Lower lobe of right lung (tissue), 2 donors: ENCODE measurements at regions not wholly inside any gene's neighbourhood (a gene's known extent, or its start where the extent isn't known, plus 50 kb on each side); places are given as distances from the start of the nearest gene placed in this dataset.

Source experiments
- ATAC-seq, 2 donors: fragments of 200-7000 bp; cut with Tn5 transposase; one replicate each; pipeline ENCODE4 v1.9.1; 2020 to 2022; ENCODE audit warnings: mild to moderate bottlenecking in 2 of 2, moderate library complexity in 2 of 2
- DNase-seq: peaks from one replicate; pipeline ENCODE4 v3.0.0-alpha.2; 2020
- H3K27ac ChIP-seq: fragments of 200-600 bp; one replicate; pipeline ENCODE4 v1.8.0; 2022
- H3K27me3 ChIP-seq: fragments of 200-600 bp; one replicate; pipeline ENCODE4 v1.8.0; 2022; ENCODE audit warnings: low read depth
- H3K36me3 ChIP-seq: fragments of 200-600 bp; one replicate; pipeline ENCODE4 v1.8.0; 2022; ENCODE audit warnings: mild to moderate bottlenecking
- H3K4me1 ChIP-seq: fragments of 200-600 bp; one replicate; pipeline ENCODE4 v1.8.0; 2022
- H3K4me3 ChIP-seq: fragments of 200-600 bp; one replicate; pipeline ENCODE4 v1.8.0; 2022; ENCODE audit warnings: mild to moderate bottlenecking
- H3K9me3 ChIP-seq: fragments of 200-600 bp; one replicate; pipeline ENCODE4 v1.8.0; 2022
- intact Hi-C: fragments of 100-400 bp; cut with DNase I; formaldehyde crosslinking; loops from one replicate; pipeline ENCODE4 v1.11.0; 2022
- TF ChIP-seq, protein P1 (sequence below): fragments of 200-600 bp; IDR thresholded peaks from one replicate; pipeline ENCODE4 v1.8.0; 2022; ENCODE audit warnings: antibody characterized with exemption, mild to moderate bottlenecking
- donor health status: DM: no; HTN: yes; CAD: no; lungs with severe emphysema.

DNA sequence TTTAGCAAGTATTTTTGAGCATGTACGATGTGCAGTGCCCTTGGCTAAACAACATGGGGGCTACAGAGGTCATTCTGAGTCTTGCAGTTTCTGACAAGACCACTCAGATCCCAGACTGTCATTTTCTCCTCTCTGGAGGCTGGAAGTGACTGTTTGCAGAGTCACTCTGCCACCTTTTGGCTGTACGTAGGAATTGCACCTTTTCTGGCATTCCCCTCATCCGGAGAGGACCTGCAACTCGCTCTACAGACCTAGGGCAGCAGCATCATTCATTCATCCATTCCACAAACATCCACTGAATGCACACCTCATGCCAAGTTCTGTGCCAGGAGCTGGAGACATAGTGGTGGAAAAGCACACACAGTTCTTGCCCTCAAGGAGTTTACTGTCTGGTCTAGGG lies 160.4 kb upstream of the GPR101 start:
- peak in 1 of 2 donors; percentile 33 for ATAC-seq
- no peak overlapping the region for H3K27ac ChIP-seq
- TF ChIP-seq, protein P1, sequence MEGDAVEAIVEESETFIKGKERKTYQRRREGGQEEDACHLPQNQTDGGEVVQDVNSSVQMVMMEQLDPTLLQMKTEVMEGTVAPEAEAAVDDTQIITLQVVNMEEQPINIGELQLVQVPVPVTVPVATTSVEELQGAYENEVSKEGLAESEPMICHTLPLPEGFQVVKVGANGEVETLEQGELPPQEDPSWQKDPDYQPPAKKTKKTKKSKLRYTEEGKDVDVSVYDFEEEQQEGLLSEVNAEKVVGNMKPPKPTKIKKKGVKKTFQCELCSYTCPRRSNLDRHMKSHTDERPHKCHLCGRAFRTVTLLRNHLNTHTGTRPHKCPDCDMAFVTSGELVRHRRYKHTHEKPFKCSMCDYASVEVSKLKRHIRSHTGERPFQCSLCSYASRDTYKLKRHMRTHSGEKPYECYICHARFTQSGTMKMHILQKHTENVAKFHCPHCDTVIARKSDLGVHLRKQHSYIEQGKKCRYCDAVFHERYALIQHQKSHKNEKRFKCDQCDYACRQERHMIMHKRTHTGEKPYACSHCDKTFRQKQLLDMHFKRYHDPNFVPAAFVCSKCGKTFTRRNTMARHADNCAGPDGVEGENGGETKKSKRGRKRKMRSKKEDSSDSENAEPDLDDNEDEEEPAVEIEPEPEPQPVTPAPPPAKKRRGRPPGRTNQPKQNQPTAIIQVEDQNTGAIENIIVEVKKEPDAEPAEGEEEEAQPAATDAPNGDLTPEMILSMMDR, result peak; percentile 39
- H3K36me3 ChIP-seq, result no peaks in the 10 kb centered on the region
- H3K9me3 ChIP-seq, result no peaks in the 10 kb centered on the region
- H3K4me1 ChIP-seq, result no peaks in the 10 kb centered on the region
- no peaks in the 10 kb centered on the region for H3K27me3 ChIP-seq
- DNase-seq, result no peak
- no peak overlapping the region for H3K4me3 ChIP-seq
- intact Hi-C loops, result no loop called here

DNA sequence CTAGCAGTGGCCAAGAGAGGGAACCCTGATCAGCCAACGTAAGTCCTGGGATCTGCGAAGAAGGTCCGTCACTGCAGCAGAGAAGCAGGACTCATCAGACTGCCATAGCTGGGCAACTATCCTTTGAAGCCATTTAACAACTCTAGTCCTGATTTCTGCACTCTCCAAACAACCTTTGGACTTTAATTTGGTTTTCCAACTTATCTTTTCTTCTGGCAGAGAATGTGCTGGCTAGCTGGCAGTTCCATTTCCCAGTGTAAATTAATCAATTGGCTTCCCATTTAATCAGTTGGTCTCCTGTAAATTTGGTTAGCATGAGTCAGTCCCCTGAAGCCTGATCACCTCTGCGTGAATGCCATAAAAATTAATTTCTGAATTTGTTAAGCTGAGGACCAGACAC lies 153.7 kb upstream of the GPR101 start:
- DNase-seq, result no peak
- no peaks in the 10 kb centered on the region for H3K36me3 ChIP-seq
- TF ChIP-seq, protein P1, result no peak
- ATAC-seq, result no peak
- intact Hi-C loops, result no loop called here
- no peak overlapping the region for H3K27ac ChIP-seq
- no peak overlapping the region for H3K4me3 ChIP-seq
- H3K27me3 ChIP-seq, result no peaks in the 10 kb centered on the region
- no peaks in the 10 kb centered on the region for H3K9me3 ChIP-seq
- H3K4me1 ChIP-seq, result no peaks in the 10 kb centered on the region

DNA sequence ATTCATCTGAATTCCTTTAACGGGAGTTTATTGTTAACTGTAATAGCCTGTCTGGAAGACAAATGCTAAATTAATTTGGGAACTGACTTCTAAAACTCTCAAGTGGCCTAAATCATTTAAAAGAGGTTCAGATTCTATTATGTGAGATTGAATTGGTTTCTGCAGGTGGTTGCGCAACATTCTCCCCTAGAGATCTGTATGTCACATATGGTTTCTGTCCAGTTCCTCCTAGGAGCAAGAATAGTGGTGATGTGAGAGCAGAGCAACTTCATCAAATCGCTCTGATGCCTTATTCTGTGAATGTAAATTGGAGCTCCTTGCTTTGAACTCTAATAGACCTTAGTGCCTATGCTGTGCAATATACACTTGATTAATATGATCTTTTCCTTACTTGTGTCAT lies 144.6 kb upstream of the GPR101 start:
- Histone ChIP-seq H3K4me1 (no peaks in the 10 kb centered on the region), H3K27ac (no peak overlapping the region), H3K9me3 (no peaks in the 10 kb centered on the region), H3K36me3 (no peaks in the 10 kb centered on the region), H3K4me3 (no peak overlapping the region), H3K27me3 (no peaks in the 10 kb centered on the region)
- ATAC-seq (no peak), DNase-seq (no peak)
- intact Hi-C loops, result no loop called here
- TF ChIP-seq, protein P1, result no peak

DNA sequence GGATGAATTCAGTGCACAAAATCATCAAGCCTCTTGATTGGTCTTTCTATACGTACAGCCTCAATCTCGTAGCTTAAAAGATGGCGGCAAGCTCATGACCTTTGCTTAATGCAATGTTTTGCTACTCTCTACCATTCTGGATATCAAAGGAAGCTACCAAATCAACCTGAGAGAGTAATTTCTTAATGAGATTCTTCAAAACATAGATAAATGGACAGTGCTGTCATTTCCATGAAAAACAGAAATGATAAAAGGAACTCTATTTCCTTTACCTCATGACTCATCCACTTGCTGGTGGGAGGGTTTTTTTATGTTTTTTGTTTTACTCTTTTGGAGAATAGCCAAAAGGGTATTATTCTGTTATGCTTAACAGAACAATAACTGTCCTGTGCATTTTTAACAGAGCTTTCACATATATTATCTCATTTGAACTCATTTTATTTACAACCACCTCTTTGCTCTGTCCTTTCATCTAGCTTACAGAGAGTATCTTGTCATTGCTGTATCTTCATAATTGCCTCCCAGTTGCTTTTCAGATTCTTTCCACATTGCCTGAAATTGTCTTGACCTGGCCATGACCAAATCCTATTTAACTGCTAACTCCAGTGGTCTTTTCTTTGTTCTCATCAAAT lies 138.6 kb upstream of the GPR101 start:
- no peak overlapping the region for H3K4me3 ChIP-seq
- no peak overlapping the region for H3K27ac ChIP-seq
- H3K4me1 ChIP-seq, result no peaks in the 10 kb centered on the region
- no peaks in the 10 kb centered on the region for H3K9me3 ChIP-seq
- TF ChIP-seq, protein P1, result no peak
- ATAC-seq (no peak), DNase-seq (no peak)
- H3K36me3 ChIP-seq, result no peaks in the 10 kb centered on the region
- no peaks in the 10 kb centered on the region for H3K27me3 ChIP-seq
- intact Hi-C loops, result no loop called here

DNA sequence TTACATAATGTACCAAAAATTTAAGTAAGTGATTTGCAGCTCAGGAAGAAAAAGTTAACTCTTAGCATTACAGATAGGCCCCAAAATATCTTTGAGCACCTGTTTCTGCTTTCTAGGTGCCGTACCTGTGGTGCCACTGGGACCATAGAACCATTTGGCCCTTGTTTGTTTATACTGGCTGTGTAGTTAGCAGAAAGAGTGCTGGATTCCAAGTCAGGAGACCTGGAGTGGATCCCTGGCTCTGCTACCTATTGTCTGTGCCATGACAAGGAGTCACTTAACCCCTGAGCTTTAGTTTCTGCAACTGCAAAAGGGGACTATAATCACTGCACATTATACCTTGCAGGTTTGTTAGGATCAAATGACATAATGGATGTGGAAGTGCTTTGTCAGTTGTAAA lies 137.8 kb upstream of the GPR101 start:
- no peak for DNase-seq

More for the DNA sequence above, 137.8 kb upstream of the GPR101 start:
- no peaks in the 10 kb centered on the region for H3K27me3 ChIP-seq
- H3K36me3 ChIP-seq, result no peaks in the 10 kb centered on the region
- no peak overlapping the region for H3K27ac ChIP-seq
- no peaks in the 10 kb centered on the region for H3K4me1 ChIP-seq
- ATAC-seq, result no peak
- TF ChIP-seq, protein P1, result no peak
- no peak overlapping the region for H3K4me3 ChIP-seq
- intact Hi-C loops, result no loop called here
- H3K9me3 ChIP-seq, result no peaks in the 10 kb centered on the region
